Endometrial microvascular endothelial cells (primary cell): ENCODE measurements at regions not wholly inside any gene's neighbourhood (a gene's known extent, or its start where the extent isn't known, plus 50 kb on each side); places are given as distances from the start of the nearest gene placed in this dataset.
"Not testable (repeated sequence)": the region's sequence is repeated elsewhere in the genome, so short reads cannot be mapped to it uniquely, and the experiment has no call there.

ENCODE experiments used
- in situ Hi-C: cut with HindIII; loops from 2 replicates; pipeline ENCODE4 v1.10.0; 2017; ENCODE audit warnings: low sequenced_read_pairs, low pct_unique_long_range_greater_than_20kb; ENCODE audit errors: inconsistent ontology term

GRCh38 chr9:113728989-113729388 is 147.1 kb upstream of the ZNF618 start:
- in situ Hi-C loops: no loop called here

- in situ Hi-C loops: no loop called here
Observed at GRCh38 chr9:113734826-113735225, 141.3 kb upstream of the ZNF618 start.

GRCh38 chr9:113737517-113738271 is 138.4 kb upstream of the ZNF618 start:
- in situ Hi-C loops: no loop called here

GRCh38 chr9:113738496-113738892 is 137.6 kb upstream of the ZNF618 start:
- in situ Hi-C loops: no loop called here

DNA sequence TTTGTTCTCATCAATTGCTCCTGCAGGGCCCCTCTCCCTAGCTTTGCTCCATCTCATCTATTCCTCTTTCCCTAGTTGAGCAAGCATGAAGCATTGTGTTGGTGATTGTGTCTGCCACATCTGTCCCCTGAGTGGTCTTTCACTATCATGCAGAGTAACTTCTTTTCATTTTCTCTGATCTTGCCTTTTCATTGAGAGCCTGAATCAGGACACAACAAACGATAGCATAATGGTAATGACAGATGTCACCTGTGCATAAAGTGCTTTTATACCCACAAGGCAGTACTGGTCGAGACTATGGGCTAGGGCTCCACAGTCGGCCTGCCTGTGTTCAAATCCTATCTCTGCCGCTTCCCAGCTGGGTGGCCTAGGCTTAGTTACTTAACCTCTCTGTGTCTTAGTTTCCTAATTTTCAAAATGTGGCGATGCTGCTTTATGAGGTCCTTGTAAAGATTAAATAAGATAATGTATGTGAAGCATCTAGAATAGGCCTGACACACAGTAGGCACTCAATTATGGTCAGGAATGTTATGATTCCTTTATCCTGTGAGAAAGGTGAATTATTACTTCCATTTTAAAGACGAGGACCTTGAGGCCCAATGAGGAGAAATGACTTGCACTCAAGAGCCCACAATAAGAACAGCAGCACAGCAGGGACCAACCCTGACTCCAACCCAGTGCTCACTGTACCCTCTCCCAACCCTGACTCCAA is 137.1 kb upstream of the ZNF618 start:
- in situ Hi-C loops: no loop called here

DNA sequence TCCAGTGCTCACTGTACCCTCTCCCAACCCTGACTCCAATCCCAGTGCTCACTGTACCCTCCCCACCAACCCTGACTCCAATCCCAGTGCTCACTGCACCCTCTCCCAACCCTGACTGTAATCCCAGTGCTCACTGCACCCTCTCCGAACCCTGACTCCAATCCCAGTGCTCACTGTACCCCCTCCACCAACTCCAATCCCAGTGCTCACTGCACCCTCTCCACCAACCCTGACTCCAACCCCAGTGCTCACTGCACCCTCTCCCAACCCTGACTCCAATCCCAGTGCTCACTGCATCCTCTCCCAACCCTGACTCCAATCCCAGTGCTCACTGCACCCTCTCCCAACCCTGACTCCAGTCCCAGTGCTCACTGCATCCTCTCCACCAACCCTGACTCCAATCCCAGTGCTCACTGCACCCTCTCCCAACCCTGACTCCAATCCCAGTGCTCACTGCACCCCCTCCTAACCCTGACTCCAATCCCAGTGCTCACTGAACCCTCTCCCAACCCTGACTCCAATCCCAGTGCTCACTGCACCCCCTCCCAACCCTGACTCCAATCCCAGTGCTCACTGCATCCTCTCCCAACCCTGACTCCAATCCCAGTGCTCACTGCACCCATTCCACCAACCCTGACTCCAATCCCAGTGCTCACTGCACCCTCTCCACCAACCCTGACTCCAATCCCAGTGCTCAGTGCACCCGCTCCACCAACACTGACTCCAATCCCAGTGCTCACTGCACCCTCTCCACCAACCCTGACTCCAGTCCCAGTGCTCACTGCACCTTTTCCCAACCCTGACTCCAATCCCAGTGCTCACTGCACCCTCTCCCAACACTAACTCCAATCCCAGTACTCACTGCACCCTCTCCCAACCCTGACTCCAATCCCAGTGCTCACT is 136.3 kb upstream of the ZNF618 start:
- in situ Hi-C loops: not testable (repeated sequence)

DNA sequence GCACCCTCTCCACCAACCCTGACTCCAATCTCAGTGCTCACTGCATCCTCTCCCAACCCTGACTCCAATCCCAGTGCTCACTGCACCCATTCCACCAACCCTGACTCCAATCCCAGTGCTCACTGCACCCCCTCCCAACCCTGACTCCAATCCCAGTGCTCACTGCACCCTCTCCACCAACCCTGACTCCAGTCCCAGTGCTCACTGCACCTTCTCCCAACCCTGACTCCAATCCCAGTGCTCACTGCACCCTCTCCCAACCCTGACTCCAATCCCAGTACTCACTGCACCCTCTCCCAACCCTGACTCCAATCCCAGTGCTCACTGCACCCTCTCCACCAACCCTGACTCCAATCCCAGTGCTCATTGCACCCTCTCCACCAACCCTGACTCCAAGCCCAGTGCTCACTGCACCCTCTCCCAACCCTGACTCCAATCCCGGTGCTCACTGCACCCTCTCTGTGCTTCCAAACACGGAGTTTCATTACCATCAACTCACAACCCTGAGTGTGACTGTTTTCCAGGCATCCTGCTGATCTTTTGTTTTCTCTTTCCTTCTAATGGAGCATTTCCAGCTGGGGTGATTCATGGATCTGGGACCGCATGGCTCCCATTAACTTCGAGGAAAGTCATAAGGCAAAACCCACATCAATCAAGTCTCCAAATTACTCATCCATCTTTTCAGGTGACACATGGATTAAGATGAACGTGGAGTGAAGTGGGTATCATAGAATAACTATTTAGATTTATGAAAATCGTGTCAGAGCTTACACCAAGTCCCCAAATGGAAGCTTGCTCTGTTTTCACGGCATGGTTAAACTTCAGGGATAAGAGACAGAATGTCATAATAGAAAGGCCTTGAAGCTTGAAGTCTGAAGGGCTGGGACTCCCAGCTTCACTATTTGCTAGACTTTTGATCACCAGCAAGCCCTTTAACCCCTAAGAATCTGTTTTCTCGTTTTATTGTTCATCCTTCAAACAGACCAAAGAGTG is 135.3 kb upstream of the ZNF618 start:
- in situ Hi-C loops: not testable (repeated sequence)

- in situ Hi-C loops: no loop called here
Observed at GRCh38 chr9:113741886-113742854, 133.9 kb upstream of the ZNF618 start.

DNA sequence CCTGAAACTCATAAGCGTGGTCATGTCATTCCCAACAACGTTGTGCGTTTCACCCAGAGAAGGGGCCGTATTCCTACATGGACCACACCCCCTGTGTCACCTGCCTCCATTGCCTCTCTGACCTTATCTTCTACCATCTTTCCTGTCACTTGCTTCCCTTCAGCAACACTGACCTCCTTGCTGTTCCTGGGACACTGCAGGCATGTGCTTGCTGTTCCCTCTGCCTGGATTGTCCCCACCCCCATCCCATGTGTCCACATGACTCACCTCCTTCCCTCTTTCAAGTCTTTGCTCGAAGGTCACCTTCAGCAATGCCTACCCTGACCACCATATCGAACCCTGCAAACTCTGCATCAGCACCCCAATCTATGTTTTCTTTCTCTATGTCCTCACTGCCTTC is 133.2 kb upstream of the ZNF618 start:
- in situ Hi-C loops: no loop called here

DNA sequence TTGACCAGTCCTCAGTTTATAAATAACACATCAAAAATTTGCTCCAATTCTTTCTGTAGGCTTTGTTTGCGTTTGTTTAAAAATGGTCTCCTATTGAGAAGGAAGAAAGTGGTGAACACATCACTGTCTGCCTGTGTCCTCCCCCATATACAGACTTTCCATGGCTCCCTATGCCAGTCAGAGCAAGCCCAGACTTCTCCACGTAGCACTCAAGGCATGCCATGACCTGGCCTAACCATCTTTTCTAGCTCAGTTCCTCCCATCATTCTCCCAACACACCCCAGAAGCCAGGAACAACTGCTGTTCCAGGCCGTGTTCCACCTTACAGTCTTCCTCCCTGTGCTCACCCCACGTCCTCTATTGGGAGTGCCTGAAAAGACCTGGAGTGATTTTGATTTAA is 129.6 kb upstream of the ZNF618 start:
- in situ Hi-C loops: no loop called here

- in situ Hi-C loops: no loop called here
Observed at GRCh38 chr9:113748135-113748534, 128.0 kb upstream of the ZNF618 start.

- in situ Hi-C loops: no loop called here
Observed at GRCh38 chr9:113753398-113754119, 122.5 kb upstream of the ZNF618 start.

GRCh38 chr9:113754739-113755138 is 121.4 kb upstream of the ZNF618 start:
- in situ Hi-C loops: no loop called here

DNA sequence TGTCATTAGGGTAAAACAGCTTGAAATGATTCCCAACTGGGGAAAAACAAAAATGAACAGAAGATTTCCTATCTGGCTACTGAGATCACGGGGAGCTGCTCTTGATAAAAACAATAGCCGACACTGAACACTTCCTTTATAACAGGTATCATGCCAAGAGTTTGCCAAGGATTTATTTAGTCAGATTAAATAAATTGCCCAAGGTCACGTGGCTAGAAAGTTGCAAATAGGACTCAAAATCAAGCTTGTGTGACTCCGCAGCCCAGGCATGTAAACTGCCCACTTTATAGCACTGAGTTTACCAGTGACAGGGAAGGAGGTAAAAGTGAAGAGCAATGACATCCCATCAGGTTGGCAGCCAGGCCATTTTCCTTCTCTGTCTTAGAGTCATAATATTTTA is 120.7 kb upstream of the ZNF618 start:
- in situ Hi-C loops: no loop called here

DNA sequence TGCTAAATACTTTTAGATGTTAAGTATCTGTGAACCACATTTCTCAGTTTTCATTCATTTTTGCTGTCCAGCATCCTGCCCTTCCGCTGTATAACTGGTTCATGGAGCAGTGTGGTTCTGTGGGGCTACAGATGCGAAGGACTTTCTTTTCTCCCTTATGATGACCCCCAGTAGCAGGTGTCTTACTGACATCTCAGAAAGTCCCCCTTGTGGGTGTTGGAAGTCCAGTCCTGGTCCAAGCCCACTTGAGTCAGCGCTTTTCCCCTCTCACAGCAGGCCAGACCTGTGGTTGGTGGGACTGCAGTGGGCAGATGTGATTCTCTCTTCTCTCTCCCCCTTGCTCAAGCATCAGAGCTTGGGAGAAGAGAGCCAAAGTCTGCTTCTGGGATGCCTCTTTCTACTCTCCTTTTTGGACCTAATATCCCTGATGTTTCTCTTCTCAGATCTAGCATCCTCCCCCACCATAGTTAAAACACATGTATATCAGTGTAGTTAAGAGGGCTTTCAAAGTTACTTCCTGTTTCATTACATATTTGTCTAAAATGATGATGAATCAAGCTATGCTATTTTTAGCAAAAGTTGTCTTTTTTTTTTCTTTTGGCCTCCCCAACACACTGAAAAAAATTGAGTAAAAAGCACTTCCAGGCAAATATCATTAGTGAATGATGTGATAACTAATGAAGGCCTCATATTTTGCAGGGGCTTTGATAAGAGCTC is 119.5 kb upstream of the ZNF618 start:
- in situ Hi-C loops: no loop called here

- in situ Hi-C loops: no loop called here
Observed at GRCh38 chr9:113763429-113763828, 112.7 kb upstream of the ZNF618 start.
